Stimulated activated CD8-positive, alpha-beta memory T cell treated with anti-CD3 and anti-CD28 coated beads, Interleukin-4, amount 100 ng/mL, for 1 hour (primary cell): ENCODE measurements at regions not wholly inside any gene's neighbourhood (a gene's known extent, or its start where the extent isn't known, plus 50 kb on each side); places are given as distances from the start of the nearest gene placed in this dataset.

ENCODE experiments used
- DNase-seq, 2 donors: peaks; one replicate each; pipeline ENCODE4 v3.0.0-alpha.2; 2020; ENCODE audit warnings: low read depth in 2 of 2, low spot score in 1 of 2

- DNase-seq, result no peak
These were observed 562.0 kb downstream of the PLPP3 start for GRCh38 chr1:56017336-56017735.

GRCh38 chr1:56003846-56004245 lies 575.5 kb downstream of the PLPP3 start:
- no peak for DNase-seq

- DNase-seq, result no peak
These were observed 577.1 kb downstream of the PLPP3 start for GRCh38 chr1:56002231-56002630.

- no peak for DNase-seq
These were observed 578.9 kb downstream of the PLPP3 start for GRCh38 chr1:56000424-56000823.

- no peak for DNase-seq
These were observed 581.8 kb downstream of the PLPP3 start for GRCh38 chr1:55997536-55997935.

DNA sequence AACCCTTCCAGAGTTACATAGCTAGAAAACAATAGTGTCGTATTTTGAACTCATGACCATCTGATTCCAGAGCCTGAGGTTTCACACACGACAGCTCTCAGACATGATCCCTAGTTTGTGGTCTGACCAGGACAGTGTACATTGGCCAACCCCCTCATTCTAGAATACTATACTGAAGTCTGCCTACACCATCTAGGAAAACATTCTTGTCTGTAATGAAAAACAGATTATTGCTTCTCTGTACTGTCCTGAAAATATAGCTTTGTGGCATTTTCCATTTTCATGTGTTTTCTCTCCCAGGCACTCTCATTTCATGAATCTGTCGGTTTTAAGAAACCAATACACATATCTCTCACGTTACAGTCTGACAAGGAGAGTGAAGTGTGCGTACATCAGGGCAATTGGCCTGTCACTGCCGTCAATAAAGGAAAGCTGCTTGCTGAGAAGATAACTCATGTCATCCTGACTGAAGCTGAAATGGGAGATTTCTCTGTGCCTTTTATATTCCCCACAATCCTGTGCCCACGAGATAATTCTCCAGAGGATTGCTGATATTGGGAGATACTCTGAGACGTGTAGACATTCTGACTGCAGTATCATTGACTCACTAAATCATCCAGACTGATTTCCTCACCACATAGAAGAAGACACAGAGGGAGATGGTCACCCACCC lies 585.6 kb downstream of the PLPP3 start:
- no peak for DNase-seq

GRCh38 chr1:55990007-55990406 lies 589.4 kb downstream of the PLPP3 start:
- DNase-seq, result no peak

GRCh38 chr1:55988963-55989452 lies 590.4 kb downstream of the PLPP3 start:
- no peak for DNase-seq

DNA sequence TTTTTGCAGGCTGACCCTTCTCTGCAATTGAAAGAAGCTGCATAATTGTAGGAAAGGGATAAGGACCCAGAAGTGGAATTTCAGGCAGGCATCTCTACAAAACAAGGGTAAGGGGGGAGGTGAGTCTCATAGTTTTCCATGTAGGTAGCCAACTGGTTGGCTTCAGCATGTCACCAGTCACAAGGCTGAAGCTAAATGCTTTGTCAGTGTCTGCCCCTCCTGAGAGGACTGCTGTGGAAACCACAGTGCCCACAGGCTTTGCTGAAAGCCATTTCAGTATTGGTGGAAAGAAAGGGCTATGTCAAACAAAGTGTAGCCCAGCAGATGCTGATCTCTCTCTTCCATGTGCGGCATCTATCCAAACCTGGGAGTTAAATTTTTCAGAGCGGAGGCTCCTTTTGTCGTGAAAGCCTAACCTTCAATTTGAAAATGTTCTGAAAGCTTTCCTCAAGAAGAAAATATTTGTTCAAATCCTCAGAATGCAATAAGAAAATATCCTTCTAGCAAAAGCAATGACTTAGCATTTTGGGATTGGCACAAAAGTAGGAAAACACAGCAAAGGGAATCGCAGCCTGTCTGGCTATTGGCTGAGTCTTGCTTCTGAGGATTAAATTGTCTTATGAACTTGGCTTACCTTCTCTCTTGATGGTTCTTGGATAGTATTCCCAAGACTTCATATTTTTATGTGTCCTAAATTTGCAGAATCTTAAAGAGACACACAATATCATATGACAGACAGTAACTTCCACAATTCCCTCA lies 591.7 kb downstream of the PLPP3 start:
- no peak for DNase-seq

DNA sequence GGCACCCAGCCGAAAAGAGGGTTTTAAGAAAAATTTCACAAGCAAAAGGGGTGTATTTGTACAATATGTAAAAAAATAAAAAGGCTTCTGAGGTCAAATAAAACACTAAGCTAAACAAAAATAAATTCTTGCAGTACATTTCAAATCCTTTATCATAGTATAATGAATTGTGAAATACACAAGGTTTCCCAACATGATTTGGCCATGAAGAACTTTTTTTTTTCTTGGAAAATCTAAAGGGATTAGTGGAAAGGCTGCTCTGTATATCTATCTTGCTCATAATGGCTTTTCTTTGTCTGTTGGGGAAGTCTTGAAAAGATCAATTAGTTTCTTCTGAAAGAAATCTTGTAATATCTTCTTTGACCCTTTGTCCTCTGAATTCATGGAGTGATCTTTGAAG lies 593.4 kb downstream of the PLPP3 start:
- no peak for DNase-seq

- no peak for DNase-seq
These were observed 598.2 kb downstream of the PLPP3 start for GRCh38 chr1:55981010-55981650.

DNA sequence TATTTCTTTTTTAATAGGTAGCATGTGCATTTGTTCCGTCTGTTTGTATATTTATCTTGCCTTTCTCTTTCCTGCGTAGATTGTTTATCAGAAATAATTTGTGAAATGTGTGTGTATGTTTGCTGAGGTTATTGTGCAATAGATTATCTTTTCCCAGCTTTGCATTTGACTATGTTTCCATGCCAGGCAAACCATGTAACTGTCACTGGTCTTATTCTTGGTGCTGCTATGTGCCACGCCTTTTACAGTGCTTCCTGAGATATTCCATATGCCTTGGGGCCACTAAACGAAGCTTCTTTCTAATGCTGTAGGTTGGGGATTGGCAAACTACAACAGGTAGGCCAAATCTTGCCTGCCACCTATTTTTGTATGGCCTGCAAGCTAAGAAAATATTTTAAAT lies 598.8 kb downstream of the PLPP3 start:
- DNase-seq, result no peak

GRCh38 chr1:55974714-55975441 lies 604.5 kb downstream of the PLPP3 start:
- no peak for DNase-seq

- DNase-seq, result no peak
These were observed 608.7 kb downstream of the PLPP3 start for GRCh38 chr1:55970526-55971110.

- DNase-seq, result no peak
These were observed 610.0 kb downstream of the PLPP3 start for GRCh38 chr1:55969322-55969721.

- DNase-seq, result no peak
These were observed 610.7 kb downstream of the PLPP3 start for GRCh38 chr1:55968661-55969060.

- no peak for DNase-seq
These were observed 613.3 kb downstream of the PLPP3 start for GRCh38 chr1:55965981-55966461.

GRCh38 chr1:55962472-55962871 lies 616.9 kb downstream of the PLPP3 start:
- no peak for DNase-seq

GRCh38 chr1:55959136-55959548 lies 620.2 kb downstream of the PLPP3 start:
- DNase-seq, result no peak

DNA sequence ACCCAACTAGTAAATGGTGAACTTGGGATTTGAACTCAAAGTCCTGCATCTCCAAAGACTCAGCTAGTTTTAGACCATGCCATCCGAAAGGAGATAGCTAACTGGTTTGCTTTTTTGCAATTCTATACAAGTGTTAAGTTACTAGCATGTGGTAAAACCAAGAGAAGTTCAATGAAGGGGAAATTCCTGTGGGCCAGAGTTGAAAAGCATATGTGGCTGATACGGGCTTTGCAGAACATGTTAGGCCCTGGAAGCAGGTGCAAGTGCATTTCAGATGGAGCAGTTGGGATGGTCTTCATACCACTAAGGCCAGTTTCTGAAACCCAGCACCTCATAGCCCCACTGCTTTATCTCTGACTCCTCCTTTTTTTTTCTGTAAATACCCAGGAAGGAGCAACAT lies 620.9 kb downstream of the PLPP3 start:
- no peak for DNase-seq

DNA sequence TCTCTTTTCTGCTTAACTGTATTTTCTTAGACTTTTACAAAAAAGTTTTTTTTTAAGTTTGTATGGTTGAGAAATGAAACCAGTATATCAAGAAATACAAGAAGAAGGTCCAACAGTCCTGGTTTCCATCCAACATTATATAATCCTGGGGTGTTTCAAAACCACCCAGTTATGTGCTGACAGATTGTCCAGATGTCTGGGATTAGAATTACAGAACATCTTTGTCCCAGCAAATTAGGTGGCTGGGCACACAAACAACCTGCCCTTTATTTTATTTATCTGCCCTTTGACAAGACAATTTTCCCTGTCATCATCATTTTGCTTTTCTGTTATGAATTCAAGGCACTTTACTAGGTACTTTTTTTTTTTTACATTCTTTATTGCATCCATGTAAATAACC lies 622.1 kb downstream of the PLPP3 start:
- DNase-seq, result no peak
